ENCODE measurements at regions not wholly inside any gene's neighbourhood (a gene's known extent, or its start where the extent isn't known, plus 50 kb on each side); places are given as distances from the start of the nearest gene placed in this dataset.
"Not testable (repeated sequence)": the region's sequence is repeated elsewhere in the genome, so short reads cannot be mapped to it uniquely, and the experiment has no call there.

- H3K4me3 ChIP-seq (replicated peaks in 1 of 3; ENCODE audit: insufficient read depth in 1 of 3, low read depth in 2 of 3, low read length in 3 of 3): no peak overlapping the region
- no peak overlapping the region for H3K4me2 ChIP-seq (ENCODE audit: low read depth, low read length)
- no peak overlapping the region for H3K27ac ChIP-seq (ENCODE audit: extremely low read length, insufficient read depth, low read length)
- no peaks in the 10 kb centered on the region for H3K27me3 ChIP-seq (ENCODE audit: control insufficient read depth in 1 of 2, insufficient read depth in 2 of 2, low read length in 2 of 2)
- H3K79me2 ChIP-seq (ENCODE audit: insufficient read depth, low read length): no peaks in the 10 kb centered on the region
- in situ Hi-C loops (cut with HindIII; ENCODE audit: extremely low pct_ligation_motif_present, low pct_unique_long_range_greater_than_20kb) (no loop called here), intact Hi-C loops (cut with micrococcal nuclease; ENCODE audit: unreplicated experiment) (no loop called here)
- no peaks in the 10 kb centered on the region for H3K4me1 ChIP-seq (ENCODE audit: insufficient read depth, low read length)
- H4K20me1 ChIP-seq (ENCODE audit: insufficient read depth, low read length): no peaks in the 10 kb centered on the region
- no TSS peak for BruUV-seq (replicated peaks)
- H3K9ac ChIP-seq (ENCODE audit: insufficient read depth, low read depth, low read length): no peak overlapping the region
- TF ChIP-seq HOXA3 (CRISPR knock-in tag; IDR thresholded peaks at IDR 0.05): no peak
- no peak for TF ChIP-seq DZIP1 (CRISPR knock-in tag; IDR thresholded peaks at IDR 0.05)
- ATAC-seq: no peak
- DNase-seq (ENCODE audit: low spot score): no peak
- H2AFZ ChIP-seq (ENCODE audit: low read length): no peak overlapping the region
- no peak for FAIRE-seq
- no peaks in the 10 kb centered on the region for H3K36me3 ChIP-seq (replicated peaks in 1 of 2; ENCODE audit: control insufficient read depth in 1 of 2, insufficient read depth in 2 of 2, low read length in 2 of 2)
- ChIA-PET CTCF (ENCODE audit: low intra/inter-chr PET ratio, low total read pairs) (no interaction called here), POLR2A (no interaction called here)
- 4% methylated on average over 3 of the region's 3 CpGs for WGBS (ENCODE audit: low lambda C conversion rate)
- no peaks in the 10 kb centered on the region for H3K9me3 ChIP-seq (ENCODE audit: low read length)
These were observed 251.6 kb upstream of the FAM78B start for GRCh38 chr1:166418344-166418933.

- POLR2A ChIA-PET; H3K79me2 ChIP-seq (ENCODE audit: insufficient read depth, low read length); intact Hi-C loops (cut with micrococcal nuclease; ENCODE audit: unreplicated experiment); H3K4me3 ChIP-seq (replicated peaks in 1 of 3; ENCODE audit: insufficient read depth in 1 of 3, low read depth in 2 of 3, low read length in 3 of 3); H3K27ac ChIP-seq (ENCODE audit: extremely low read length, insufficient read depth, low read length); H3K27me3 ChIP-seq (ENCODE audit: control insufficient read depth in 1 of 2, insufficient read depth in 2 of 2, low read length in 2 of 2); in situ Hi-C loops (cut with HindIII; ENCODE audit: extremely low pct_ligation_motif_present, low pct_unique_long_range_greater_than_20kb); H4K20me1 ChIP-seq (ENCODE audit: insufficient read depth, low read length); H3K36me3 ChIP-seq (replicated peaks in 1 of 2; ENCODE audit: control insufficient read depth in 1 of 2, insufficient read depth in 2 of 2, low read length in 2 of 2); FAIRE-seq; H3K4me1 ChIP-seq (ENCODE audit: insufficient read depth, low read length); H2AFZ ChIP-seq (ENCODE audit: low read length); BruUV-seq (replicated peaks); H3K9ac ChIP-seq (ENCODE audit: insufficient read depth, low read depth, low read length); ATAC-seq; DNase-seq (ENCODE audit: low spot score); H3K9me3 ChIP-seq (ENCODE audit: low read length); H3K4me2 ChIP-seq (ENCODE audit: low read depth, low read length); CTCF ChIA-PET (ENCODE audit: low intra/inter-chr PET ratio, low total read pairs): not testable (repeated sequence)
- WGBS (ENCODE audit: low lambda C conversion rate): 0% methylated on average over 2 of the region's 4 CpGs
These were observed 255.8 kb upstream of the FAM78B start for GRCh38 chr1:166422586-166422985.

All from HepG2 (cell line).